Central memory CD8-positive, alpha-beta T cell (primary cell): ENCODE measurements at regions not wholly inside any gene's neighbourhood (a gene's known extent, or its start where the extent isn't known, plus 50 kb on each side); places are given as distances from the start of the nearest gene placed in this dataset.

Source experiments
- ATAC-seq: fragments of 150-1000 bp; cut with Tn5 transposase; replicated peaks from 2 replicates; pipeline ENCODE4 v1.10.0; 2022; ENCODE audit warnings: mild to moderate bottlenecking, moderate FRiP score, moderate number of reproducible peaks; ENCODE audit not compliant: poor library complexity, severe bottlenecking; ENCODE audit errors: extremely low read depth
- DNase-seq, 2 donors: peaks; one replicate each; pipeline ENCODE4 v3.0.0; 2021; ENCODE audit warnings: low spot score in 2 of 2
- H3K27ac Mint-ChIP-seq: one replicate; pipeline ENCODE4 v1.8.0; 2022; ENCODE audit warnings: low read depth, mild to moderate bottlenecking, moderate library complexity, mixed read lengths
- H3K27me3 Mint-ChIP-seq: one replicate; pipeline ENCODE4 v1.8.0; 2022; ENCODE audit warnings: mixed read lengths
- H3K36me3 Mint-ChIP-seq: one replicate; pipeline ENCODE4 v1.8.0; 2022; ENCODE audit warnings: mild to moderate bottlenecking, moderate library complexity, mixed read lengths; ENCODE audit not compliant: insufficient read depth
- H3K4me1 Mint-ChIP-seq: one replicate; pipeline ENCODE4 v1.8.0; 2022; ENCODE audit warnings: mixed read lengths
- H3K4me3 Mint-ChIP-seq: one replicate; pipeline ENCODE4 v1.8.0; 2022; ENCODE audit warnings: mild to moderate bottlenecking, moderate library complexity, mixed read lengths
- H3K9me3 Mint-ChIP-seq: one replicate; pipeline ENCODE4 v1.8.0; 2022; ENCODE audit warnings: mixed read lengths

DNA sequence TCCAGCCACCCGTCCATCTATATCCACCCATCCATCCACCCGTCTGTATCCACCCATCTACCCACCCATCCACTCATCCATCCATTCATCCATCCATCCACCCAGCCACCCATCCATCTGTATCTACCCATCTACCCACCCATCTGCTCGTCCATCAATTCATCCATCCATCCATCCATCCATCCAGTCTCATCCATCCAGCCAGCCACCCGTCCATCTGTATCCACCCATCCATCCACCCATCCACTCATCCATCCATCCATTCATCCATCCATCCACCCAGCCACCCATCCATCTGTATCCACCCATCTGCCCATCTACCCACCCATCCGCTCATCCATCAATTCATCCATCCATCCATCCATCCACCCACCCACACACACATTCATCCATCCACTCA, 73.2 kb downstream of the UNCX start:
- H3K9me3 Mint-ChIP-seq, result no peaks in the 10 kb centered on the region
- no peak for DNase-seq
- H3K4me3 Mint-ChIP-seq, result no peak overlapping the region
- no peak for ATAC-seq
- H3K4me1 Mint-ChIP-seq, result no peaks in the 10 kb centered on the region
- H3K27me3 Mint-ChIP-seq, result no peaks in the 10 kb centered on the region
- H3K27ac Mint-ChIP-seq, result no peak overlapping the region
- no peaks in the 10 kb centered on the region for H3K36me3 Mint-ChIP-seq

DNA sequence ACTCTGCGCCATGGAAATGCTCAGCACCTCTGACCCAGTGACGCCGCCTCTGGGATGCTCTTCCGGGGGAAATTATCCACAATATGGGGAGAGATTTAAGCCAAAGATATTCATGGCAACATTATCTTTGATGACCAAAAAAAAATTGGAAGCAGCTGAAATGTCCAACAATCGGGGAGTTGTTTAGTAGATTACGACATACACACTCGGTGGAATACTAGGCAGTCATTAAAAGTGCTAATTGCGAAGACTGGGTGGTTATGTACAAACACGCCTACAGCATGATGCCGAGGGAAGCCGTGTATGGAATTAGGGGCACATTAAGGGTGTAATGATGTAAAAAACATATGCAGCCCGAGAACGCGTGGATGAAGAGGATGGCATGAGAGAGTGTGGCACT, 75.2 kb downstream of the UNCX start:
- no peak for ATAC-seq
- Mint-ChIP-seq H3K36me3 (no peaks in the 10 kb centered on the region), H3K27me3 (no peaks in the 10 kb centered on the region), H3K4me1 (no peaks in the 10 kb centered on the region), H3K27ac (no peak overlapping the region), H3K4me3 (no peak overlapping the region), H3K9me3 (no peaks in the 10 kb centered on the region)
- DNase-seq, result no peak

DNA sequence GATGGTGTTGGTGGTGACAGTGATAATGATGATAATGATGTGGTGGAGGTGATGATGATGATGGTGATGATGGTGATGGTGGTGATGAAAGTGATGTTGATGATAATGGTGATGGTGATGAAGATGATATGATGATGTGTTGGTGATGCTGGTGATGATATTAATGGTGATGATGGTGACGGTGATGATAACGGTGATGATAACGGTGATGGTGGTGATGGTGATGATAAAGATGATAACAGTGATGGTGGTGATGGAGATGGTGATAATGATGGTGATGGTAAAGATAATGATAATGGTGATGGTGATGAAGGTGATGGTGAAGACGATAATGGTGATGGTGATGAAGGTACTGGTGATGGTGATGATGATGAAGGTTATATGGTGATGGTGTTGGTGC, 76.6 kb downstream of the UNCX start:
- Mint-ChIP-seq H3K4me1 (no peaks in the 10 kb centered on the region), H3K4me3 (no peak overlapping the region), H3K27ac (no peak overlapping the region), H3K9me3 (no peaks in the 10 kb centered on the region), H3K36me3 (no peaks in the 10 kb centered on the region), H3K27me3 (no peaks in the 10 kb centered on the region)
- no peak for DNase-seq
- ATAC-seq, result no peak

DNA sequence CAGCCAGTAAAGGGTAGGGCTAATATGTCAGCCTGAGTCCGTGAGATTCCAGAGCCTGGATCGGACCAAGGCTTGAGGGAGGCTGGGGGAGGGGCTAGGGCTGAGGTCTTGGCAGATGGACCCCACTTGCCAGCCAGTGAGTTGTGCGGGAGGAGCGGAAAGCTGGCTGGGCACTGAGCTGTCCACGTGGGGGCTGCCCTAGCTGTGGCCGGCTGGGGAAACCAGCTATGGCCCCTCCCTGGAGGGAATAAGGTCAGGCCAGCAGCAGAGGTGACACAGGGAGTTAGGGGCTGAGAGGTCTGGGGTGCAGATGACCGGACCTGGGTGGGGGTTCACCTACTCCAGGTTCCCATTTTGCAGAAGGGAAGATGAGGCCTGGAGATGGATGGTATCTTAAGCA, 77.3 kb downstream of the UNCX start:
- no peak for ATAC-seq
- Mint-ChIP-seq H3K4me3 (no peak overlapping the region), H3K27me3 (no peaks in the 10 kb centered on the region), H3K27ac (no peak overlapping the region), H3K9me3 (no peaks in the 10 kb centered on the region), H3K36me3 (no peaks in the 10 kb centered on the region), H3K4me1 (no peaks in the 10 kb centered on the region)
- DNase-seq, result no peak

- H3K27me3 Mint-ChIP-seq, result peaks cover 5% of the 10 kb centered on the region
- no peak overlapping the region for H3K27ac Mint-ChIP-seq
- H3K4me3 Mint-ChIP-seq, result no peak overlapping the region
- H3K9me3 Mint-ChIP-seq, result no peaks in the 10 kb centered on the region
- no peaks in the 10 kb centered on the region for H3K4me1 Mint-ChIP-seq
- no peak for ATAC-seq
- no peaks in the 10 kb centered on the region for H3K36me3 Mint-ChIP-seq
- no peak for DNase-seq
These were observed 78.3 kb downstream of the UNCX start for GRCh38 chr7:1310936-1311335.

DNA sequence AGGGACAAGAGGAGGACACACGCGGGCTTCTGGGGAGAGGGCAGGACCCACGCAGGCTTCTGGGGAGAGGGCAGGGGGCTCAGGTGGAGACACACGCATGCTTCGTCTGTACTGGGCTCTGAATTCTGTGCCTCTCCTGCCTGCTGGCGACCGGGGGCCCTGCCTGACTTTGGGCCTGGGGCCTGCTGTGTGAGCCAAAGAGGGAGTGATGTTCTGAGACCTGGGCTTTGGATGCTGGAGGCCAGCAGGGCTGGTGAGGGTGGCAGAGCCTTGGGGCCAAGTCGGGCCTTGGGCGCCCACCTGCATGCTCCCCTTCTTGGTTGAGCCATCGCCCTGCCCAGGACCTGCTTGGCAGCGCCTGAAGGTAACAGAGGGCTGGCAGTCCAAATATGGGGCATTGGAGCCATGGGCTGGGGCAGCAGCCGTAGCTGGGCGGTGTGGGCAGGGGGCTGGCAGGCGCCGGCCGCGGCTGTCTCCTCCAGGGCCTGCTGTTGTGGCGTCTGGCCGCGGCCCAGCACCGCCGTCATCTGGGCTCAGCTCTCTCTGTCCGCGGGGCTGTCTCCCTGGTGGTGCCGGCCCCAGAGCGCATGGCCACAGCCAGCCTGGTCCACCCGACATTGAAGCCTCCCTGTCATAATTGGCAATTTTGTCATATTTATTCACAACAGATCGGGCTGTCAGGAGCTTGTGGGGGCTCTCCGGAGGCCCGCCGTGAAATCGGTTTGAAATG, 78.9 kb downstream of the UNCX start:
- H3K9me3 Mint-ChIP-seq, result no peaks in the 10 kb centered on the region
- ATAC-seq (no peak), DNase-seq (no peak)
- no peak overlapping the region for H3K27ac Mint-ChIP-seq
- peaks cover 11% of the 10 kb centered on the region for H3K27me3 Mint-ChIP-seq
- H3K4me3 Mint-ChIP-seq, result no peak overlapping the region
- H3K4me1 Mint-ChIP-seq, result no peaks in the 10 kb centered on the region
- no peaks in the 10 kb centered on the region for H3K36me3 Mint-ChIP-seq

GRCh38 chr7:1312136-1313070, 79.7 kb downstream of the UNCX start:
- Mint-ChIP-seq H3K27ac (no peak overlapping the region), H3K4me1 (no peaks in the 10 kb centered on the region), H3K9me3 (no peaks in the 10 kb centered on the region), H3K4me3 (no peak overlapping the region), H3K36me3 (no peaks in the 10 kb centered on the region), H3K27me3 (peaks cover 11% of the 10 kb centered on the region)
- no peak for ATAC-seq
- no peak for DNase-seq

- DNase-seq, result no peak
- no peaks in the 10 kb centered on the region for H3K36me3 Mint-ChIP-seq
- peaks cover 11% of the 10 kb centered on the region for H3K27me3 Mint-ChIP-seq
- H3K4me1 Mint-ChIP-seq, result no peaks in the 10 kb centered on the region
- H3K27ac Mint-ChIP-seq, result no peak overlapping the region
- H3K4me3 Mint-ChIP-seq, result no peak overlapping the region
- no peak for ATAC-seq
- no peaks in the 10 kb centered on the region for H3K9me3 Mint-ChIP-seq
These were observed 80.9 kb downstream of the UNCX start for GRCh38 chr7:1313613-1314012.

DNA sequence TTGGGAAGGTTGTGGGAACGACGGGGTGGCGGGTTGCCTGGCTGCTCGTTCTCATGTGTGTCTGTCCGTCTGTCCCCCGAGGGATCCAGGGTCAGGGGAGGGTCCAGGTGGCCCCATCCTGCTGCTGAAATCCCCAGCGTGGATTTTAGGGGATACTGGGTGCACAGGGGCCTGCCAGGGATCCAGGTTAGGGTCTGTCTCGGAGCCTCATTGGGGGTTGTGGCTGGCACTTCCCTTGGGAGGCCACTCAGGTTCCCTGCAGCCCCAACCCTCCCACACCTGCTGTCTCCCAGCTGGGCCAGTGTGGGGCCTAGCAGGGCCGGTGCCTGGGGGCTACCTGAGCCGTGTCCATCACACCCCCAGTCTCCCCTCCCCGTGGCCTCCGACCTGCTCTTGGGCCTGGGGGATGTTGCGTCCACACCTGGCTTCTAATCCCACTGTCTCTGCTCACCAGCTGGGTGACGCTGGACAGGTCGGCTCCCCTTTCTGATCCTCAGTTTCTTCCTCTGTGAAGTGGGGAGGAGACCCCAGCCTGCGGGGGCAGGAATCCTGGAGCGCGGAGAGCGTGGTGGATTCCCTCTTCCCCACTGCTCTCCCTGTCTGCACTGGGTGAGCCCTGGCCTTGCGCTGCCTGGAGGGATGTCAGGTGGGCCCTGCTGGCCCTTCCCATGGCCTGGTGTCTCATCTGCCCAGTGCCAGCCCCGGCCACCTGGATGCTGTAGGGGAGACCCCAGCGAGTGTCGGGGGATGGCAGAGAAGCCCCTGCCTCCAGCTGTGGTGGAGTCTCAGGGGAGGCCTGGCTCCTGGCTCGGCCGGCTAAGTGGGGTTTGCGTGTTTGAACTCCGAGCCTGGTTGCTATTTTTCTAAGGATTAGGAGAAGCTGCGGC, 81.6 kb downstream of the UNCX start:
- H3K4me1 Mint-ChIP-seq, result no peaks in the 10 kb centered on the region
- ATAC-seq, result no peak
- no peak overlapping the region for H3K4me3 Mint-ChIP-seq
- H3K36me3 Mint-ChIP-seq, result no peaks in the 10 kb centered on the region
- peaks cover 11% of the 10 kb centered on the region for H3K27me3 Mint-ChIP-seq
- DNase-seq, result no peak
- no peaks in the 10 kb centered on the region for H3K9me3 Mint-ChIP-seq
- H3K27ac Mint-ChIP-seq, result no peak overlapping the region

DNA sequence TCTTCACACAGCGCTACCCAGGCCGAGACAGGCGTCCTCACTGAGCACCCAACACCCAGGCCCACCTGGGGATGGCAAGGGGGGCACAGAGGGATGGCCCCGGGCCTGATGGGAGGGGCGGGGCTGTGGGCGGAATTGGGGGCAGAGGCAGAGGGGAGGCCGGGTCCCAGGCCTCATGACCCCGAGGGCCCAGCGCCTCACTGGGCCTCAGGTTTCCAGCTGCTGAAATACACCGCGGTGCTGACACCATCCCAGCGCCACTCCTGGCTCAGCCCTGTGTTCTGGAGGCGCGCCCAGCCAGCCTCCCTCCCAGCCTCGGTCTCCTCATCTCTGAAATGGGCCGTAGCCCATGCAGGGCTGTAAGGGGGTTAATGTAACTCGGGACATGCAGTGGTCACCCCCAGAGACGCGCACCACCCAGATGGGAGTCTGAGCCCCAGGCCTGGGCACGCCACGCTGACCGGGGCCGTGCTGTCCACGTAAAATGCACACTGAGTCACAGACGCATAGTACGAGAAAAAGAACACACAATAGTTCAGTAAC, 82.3 kb downstream of the UNCX start:
- Mint-ChIP-seq H3K36me3 (no peaks in the 10 kb centered on the region), H3K27ac (no peak overlapping the region)
- ATAC-seq, result no peak

DNA sequence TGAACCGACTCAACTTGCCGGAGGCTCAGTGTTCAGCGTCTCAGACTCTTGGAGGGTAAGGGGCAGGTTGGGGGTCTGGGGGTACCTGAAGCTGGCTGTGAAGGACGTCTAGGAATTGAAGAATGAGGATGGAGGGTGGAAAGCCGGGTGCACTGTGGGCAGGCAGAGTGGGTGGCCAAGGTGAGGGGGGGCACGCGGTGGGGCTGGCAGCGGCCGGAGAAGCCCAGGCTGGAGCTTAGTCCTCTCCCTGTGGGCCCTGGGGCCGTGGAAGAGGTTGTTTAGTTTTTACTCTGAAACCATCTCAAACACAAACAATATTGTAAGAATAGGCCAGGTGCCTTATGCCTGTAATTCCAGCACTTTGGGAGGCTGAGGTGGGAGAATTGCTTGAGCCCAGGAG, 83.4 kb downstream of the UNCX start:
- ATAC-seq (no peak), DNase-seq (no peak)
- H3K4me3 Mint-ChIP-seq, result no peak overlapping the region
- H3K27ac Mint-ChIP-seq, result no peak overlapping the region
- H3K27me3 Mint-ChIP-seq, result peaks cover 11% of the 10 kb centered on the region
- no peaks in the 10 kb centered on the region for H3K9me3 Mint-ChIP-seq
- H3K4me1 Mint-ChIP-seq, result no peaks in the 10 kb centered on the region
- H3K36me3 Mint-ChIP-seq, result no peaks in the 10 kb centered on the region

More for the DNA sequence above, 82.3 kb downstream of the UNCX start:
- H3K27me3 Mint-ChIP-seq, result peaks cover 11% of the 10 kb centered on the region
- H3K4me1 Mint-ChIP-seq, result no peaks in the 10 kb centered on the region
- no peaks in the 10 kb centered on the region for H3K9me3 Mint-ChIP-seq
- H3K4me3 Mint-ChIP-seq, result no peak overlapping the region
- no peak for DNase-seq

GRCh38 chr7:1317646-1318045, 85.0 kb downstream of the UNCX start:
- Mint-ChIP-seq H3K27me3 (peaks cover 11% of the 10 kb centered on the region), H3K27ac (no peak overlapping the region), H3K9me3 (no peaks in the 10 kb centered on the region), H3K4me3 (no peak overlapping the region), H3K36me3 (no peaks in the 10 kb centered on the region), H3K4me1 (no peaks in the 10 kb centered on the region)
- DNase-seq, result no peak
- ATAC-seq, result no peak
